Stomach smooth muscle (tissue), 2 donors: ENCODE measurements at regions not wholly inside any gene's neighbourhood (a gene's known extent, or its start where the extent isn't known, plus 50 kb on each side); places are given as distances from the start of the nearest gene placed in this dataset.
"Not testable (repeated sequence)": the region's sequence is repeated elsewhere in the genome, so short reads cannot be mapped to it uniquely, and the experiment has no call there.

Experiments
- H3K27ac ChIP-seq: one replicate; pipeline ENCODE4 v1.7.0; 2013; ENCODE audit warnings: mild to moderate bottlenecking, low read length, inconsistent platforms
- H3K27me3 ChIP-seq, 2 donors: one replicate each; pipeline ENCODE4 v1.7.0; 2013; ENCODE audit warnings: low read length in 2 of 2; ENCODE audit not compliant: insufficient read depth in 2 of 2, control insufficient read depth in 1 of 2
- H3K36me3 ChIP-seq, 2 donors: one replicate each; pipeline ENCODE4 v1.7.0; 2013; ENCODE audit warnings: low read length in 2 of 2; ENCODE audit not compliant: control insufficient read depth in 2 of 2, insufficient read depth in 2 of 2
- H3K4me1 ChIP-seq: one replicate; pipeline ENCODE4 v1.7.0; 2013; ENCODE audit warnings: low read length; ENCODE audit not compliant: control insufficient read depth, insufficient read depth
- H3K4me3 ChIP-seq, 2 donors: one replicate each; pipeline ENCODE4 v1.7.0; 2013; ENCODE audit warnings: low read length in 2 of 2
- H3K9ac ChIP-seq, 2 donors: one replicate each; pipeline ENCODE4 v1.7.0; 2013; ENCODE audit warnings: low read length in 2 of 2, mild to moderate bottlenecking in 1 of 2
- H3K9me3 ChIP-seq, 2 donors: one replicate each; pipeline ENCODE4 v1.7.0; 2013; ENCODE audit warnings: low read length in 2 of 2; ENCODE audit not compliant: control insufficient read depth in 2 of 2
- donor health status: healthy.
- donor health status: Pancreatic carcinoma.

GRCh38 chr2:75925331-75926024 is 214.8 kb upstream of the GCFC2 start:
- no peaks in the 10 kb centered on the region for H3K4me1 ChIP-seq
- no peak overlapping the region for H3K4me3 ChIP-seq
- no peaks in the 10 kb centered on the region for H3K9me3 ChIP-seq
- H3K9ac ChIP-seq, result no peak overlapping the region
- no peak overlapping the region for H3K27ac ChIP-seq
- H3K27me3 ChIP-seq, result no peaks in the 10 kb centered on the region
- H3K36me3 ChIP-seq, result no peaks in the 10 kb centered on the region

DNA sequence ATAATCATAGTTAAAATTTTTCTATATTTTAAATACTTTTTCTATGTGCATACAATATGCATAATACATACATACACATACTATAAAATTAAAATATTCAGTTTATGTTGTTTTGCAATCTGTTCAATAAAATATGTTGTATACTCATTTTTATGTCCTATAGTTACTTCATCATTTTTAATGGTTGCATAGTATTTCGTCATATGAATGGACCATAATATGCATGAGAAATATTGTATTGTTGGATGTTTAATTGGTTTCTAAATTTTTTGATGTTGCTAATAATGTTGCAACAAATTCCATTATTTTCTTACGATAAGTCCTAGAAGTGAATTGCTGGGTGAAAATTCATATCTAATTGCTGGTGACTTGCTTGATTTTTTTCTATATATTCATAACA is 211.5 kb upstream of the GCFC2 start:
- Histone ChIP-seq H3K9ac (no peak overlapping the region), H3K9me3 (no peaks in the 10 kb centered on the region), H3K27ac (no peak overlapping the region), H3K4me3 (no peak overlapping the region), H3K36me3 (no peaks in the 10 kb centered on the region), H3K4me1 (no peaks in the 10 kb centered on the region), H3K27me3 (no peaks in the 10 kb centered on the region)

DNA sequence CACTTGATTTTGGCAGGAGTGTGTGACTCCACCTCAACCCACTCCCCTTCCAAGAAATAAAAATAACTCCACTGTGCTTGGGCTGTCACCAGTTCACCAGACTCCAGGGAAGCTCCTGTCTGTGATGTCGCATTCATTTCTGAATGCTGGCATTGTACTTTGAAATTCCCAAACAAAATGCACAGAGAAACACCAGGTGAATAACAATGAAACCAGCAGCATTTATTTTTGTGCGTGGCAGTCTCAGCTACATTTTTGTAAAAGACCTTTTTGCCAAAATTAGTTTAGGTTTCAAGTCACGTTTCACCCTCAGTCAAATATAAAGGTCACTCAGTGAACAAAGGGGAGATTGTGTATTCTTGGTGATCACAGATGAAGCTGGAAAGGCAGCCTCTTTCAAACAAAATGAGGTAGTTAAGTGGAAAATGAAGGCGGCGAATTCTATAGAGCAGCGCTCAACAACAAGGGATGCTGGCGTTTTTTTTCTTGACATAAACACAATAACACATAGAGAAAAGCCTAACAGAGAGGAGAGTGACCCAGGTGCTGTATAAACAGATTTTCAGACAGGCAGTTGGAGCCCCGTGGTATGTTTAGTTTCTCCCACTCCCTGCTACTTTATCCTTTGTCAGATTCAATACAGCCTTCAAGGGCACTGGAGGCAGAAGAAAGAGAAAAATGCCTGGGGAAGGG is 210.3 kb upstream of the GCFC2 start:
- Histone ChIP-seq H3K4me3 (no peak overlapping the region), H3K4me1 (no peaks in the 10 kb centered on the region), H3K9me3 (no peaks in the 10 kb centered on the region), H3K27ac (no peak overlapping the region), H3K9ac (no peak overlapping the region), H3K36me3 (no peaks in the 10 kb centered on the region), H3K27me3 (no peaks in the 10 kb centered on the region)

DNA sequence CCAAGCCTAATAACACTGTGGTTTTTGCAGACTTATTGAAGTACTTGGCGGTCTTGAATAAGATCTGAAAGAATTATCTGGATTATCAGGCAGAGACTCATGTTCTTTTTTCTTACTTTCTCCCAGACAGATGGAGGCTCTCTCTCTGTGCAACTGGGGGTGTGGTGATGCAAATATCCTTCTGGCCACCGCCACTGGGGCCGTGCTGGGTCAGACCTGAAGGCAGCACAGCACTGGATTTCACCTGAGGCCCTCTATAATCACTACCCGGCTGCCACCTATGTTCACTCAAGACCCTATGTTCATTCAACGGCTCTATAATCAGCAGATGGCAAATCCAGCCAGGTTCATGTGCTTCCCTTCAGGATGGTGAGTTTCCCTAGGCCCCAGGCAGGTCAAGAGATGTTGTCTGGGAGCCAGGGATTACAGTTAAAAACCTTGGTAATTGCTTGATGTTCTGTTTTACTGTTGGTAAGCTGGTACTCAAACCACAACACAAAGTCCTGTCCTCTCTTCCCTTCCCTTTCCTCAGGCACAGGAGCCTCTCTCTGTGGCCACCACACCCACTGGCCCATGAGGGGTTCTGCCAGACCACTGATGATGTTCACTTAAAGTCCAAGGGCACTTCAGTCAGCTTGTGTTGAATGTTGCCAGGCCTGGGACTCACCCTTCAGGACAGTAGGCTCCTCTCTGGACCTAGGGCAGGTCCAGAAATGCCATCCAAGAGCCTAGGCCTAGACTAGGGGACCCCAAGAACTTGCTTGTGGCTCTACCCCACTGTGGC is 205.3 kb upstream of the GCFC2 start:
- Histone ChIP-seq H3K27me3 (no peaks in the 10 kb centered on the region), H3K9me3 (no peaks in the 10 kb centered on the region), H3K4me3 (no peak overlapping the region), H3K36me3 (no peaks in the 10 kb centered on the region), H3K9ac (no peak overlapping the region), H3K4me1 (no peaks in the 10 kb centered on the region), H3K27ac (no peak overlapping the region)

GRCh38 chr2:75896779-75897366 is 186.2 kb upstream of the GCFC2 start:
- Histone ChIP-seq H3K9me3 (no peaks in the 10 kb centered on the region), H3K4me1 (no peaks in the 10 kb centered on the region), H3K9ac (no peak overlapping the region), H3K27me3 (no peaks in the 10 kb centered on the region), H3K27ac (no peak overlapping the region), H3K36me3 (no peaks in the 10 kb centered on the region), H3K4me3 (no peak overlapping the region)

- Histone ChIP-seq H3K4me3 (no peak overlapping the region), H3K9me3 (no peaks in the 10 kb centered on the region), H3K27me3 (no peaks in the 10 kb centered on the region), H3K9ac (no peak overlapping the region), H3K27ac (no peak overlapping the region), H3K4me1 (no peaks in the 10 kb centered on the region), H3K36me3 (no peaks in the 10 kb centered on the region)
Observed at GRCh38 chr2:75894170-75894569, 183.5 kb upstream of the GCFC2 start.

DNA sequence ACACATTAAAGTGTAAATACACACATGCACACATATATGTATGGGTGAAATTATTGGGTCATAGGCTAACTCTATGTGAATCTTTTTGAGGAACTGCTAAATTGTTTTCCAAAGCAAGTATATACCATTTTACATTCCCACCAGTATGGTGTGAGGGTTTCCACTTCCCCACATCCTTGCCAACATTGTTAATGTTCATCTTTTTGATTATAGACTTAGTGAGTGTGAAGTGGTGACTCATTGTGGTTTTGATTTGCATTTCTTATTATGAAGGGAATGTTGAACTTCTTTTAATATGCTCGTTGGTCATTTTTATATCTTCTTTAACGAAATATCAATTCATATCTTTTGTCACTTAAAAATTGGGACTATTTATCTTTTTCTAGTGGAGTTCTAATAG is 181.8 kb upstream of the GCFC2 start:
- H3K36me3 ChIP-seq, result no peaks in the 10 kb centered on the region
- H3K9ac ChIP-seq, result no peak overlapping the region
- no peaks in the 10 kb centered on the region for H3K4me1 ChIP-seq
- no peaks in the 10 kb centered on the region for H3K9me3 ChIP-seq
- no peak overlapping the region for H3K27ac ChIP-seq
- no peak overlapping the region for H3K4me3 ChIP-seq
- H3K27me3 ChIP-seq, result no peaks in the 10 kb centered on the region

- no peak overlapping the region for H3K9ac ChIP-seq
- H3K36me3 ChIP-seq, result no peaks in the 10 kb centered on the region
- no peaks in the 10 kb centered on the region for H3K9me3 ChIP-seq
- no peaks in the 10 kb centered on the region for H3K27me3 ChIP-seq
- H3K4me1 ChIP-seq, result no peaks in the 10 kb centered on the region
- H3K27ac ChIP-seq, result no peak overlapping the region
- no peak overlapping the region for H3K4me3 ChIP-seq
Observed at GRCh38 chr2:75882530-75882929, 171.8 kb upstream of the GCFC2 start.

GRCh38 chr2:75875606-75876005 is 164.9 kb upstream of the GCFC2 start:
- H3K27me3 ChIP-seq, H3K9ac ChIP-seq, H3K4me1 ChIP-seq, H3K9me3 ChIP-seq, H3K4me3 ChIP-seq, H3K36me3 ChIP-seq, H3K27ac ChIP-seq: not testable (repeated sequence)

- H3K4me3 ChIP-seq, H3K4me1 ChIP-seq, H3K27ac ChIP-seq, H3K9ac ChIP-seq, H3K36me3 ChIP-seq, H3K9me3 ChIP-seq, H3K27me3 ChIP-seq: not testable (repeated sequence)
Observed at GRCh38 chr2:75871762-75872614, 161.3 kb upstream of the GCFC2 start.
